ENCODE measurements at regions not wholly inside any gene's neighbourhood (a gene's known extent, or its start where the extent isn't known, plus 50 kb on each side); places are given as distances from the start of the nearest gene placed in this dataset.

- DNase-seq (ENCODE audit: low read depth in 4 of 4, low spot score in 3 of 4) = no peak
These were observed 53.5 kb upstream of the KLF3 start for GRCh38 chr4:38610521-38610920.

DNA sequence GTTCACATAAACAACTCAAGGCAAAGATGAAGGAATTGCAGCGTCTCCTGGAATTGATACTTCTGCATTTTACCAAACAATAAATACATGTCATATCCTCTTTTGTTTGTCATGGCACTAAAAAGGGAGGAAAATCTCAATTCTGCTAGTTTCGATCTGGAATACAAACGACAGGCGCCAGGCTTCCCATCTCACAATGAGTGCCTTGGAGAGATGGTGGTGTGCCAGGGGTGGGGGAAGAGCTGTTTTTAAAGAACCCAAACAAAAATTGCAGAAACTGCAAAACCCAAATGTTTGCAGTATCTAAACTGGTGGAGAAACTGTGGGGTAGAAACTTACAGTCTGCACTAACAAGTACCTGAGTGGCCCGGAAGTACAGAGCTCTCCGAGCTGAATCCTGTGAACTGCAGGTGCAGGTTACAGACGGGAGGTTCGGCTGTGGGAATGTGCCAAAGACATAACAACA is 53.0 kb upstream of the KLF3 start:
- no peak for DNase-seq (ENCODE audit: low read depth in 4 of 4, low spot score in 3 of 4)

- DNase-seq (ENCODE audit: low read depth in 4 of 4, low spot score in 3 of 4) = no peak
These were observed 52.3 kb upstream of the KLF3 start for GRCh38 chr4:38611676-38612075.

DNA sequence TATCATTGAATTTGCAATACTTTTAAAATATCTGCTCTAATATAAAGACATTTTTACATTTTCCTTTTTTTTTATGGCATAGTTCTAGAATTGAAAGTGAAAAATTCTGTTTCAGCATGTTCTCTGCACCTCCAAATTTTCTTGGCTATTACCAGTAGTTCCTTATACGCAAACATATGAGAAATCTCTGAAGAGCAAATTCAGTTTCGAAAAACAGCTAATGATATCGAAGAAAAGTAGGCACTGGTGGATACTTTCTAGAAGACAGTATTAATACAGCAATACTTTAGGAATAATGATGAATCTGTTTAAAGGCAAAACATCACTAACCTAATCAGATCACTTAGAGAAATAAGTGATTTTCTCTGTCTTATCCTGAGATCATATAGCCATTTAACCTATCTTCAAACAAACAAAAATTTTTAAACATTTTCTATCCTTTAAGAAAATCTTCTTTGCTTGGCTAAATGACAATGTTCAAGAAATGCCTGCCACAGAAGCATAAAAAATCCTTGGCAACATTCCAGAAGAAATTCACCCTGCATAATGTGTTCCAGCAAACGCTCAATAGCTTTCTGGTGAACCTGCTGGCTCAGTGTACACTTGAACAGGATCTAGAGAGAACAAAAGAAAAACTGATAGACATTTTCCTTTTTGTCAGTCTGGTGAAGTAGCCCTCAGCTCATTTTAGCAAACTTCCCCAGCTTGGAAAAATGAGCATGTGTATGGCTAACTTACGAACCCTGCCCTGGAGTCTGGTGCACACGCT is 51.2 kb upstream of the KLF3 start:
- peak in 1 of 4 donors; percentile 51 for DNase-seq (ENCODE audit: low read depth in 4 of 4, low spot score in 3 of 4)
